GM18909 (cell line): ENCODE measurements at regions not wholly inside any gene's neighbourhood (a gene's known extent, or its start where the extent isn't known, plus 50 kb on each side); places are given as distances from the start of the nearest gene placed in this dataset.

Experiments used
- ATAC-seq: cut with Tn5 transposase; IDR thresholded peaks from one replicate; pipeline ENCODE4 v1.9.1; 2021; ENCODE audit warnings: mild to moderate bottlenecking; ENCODE audit not compliant: unreplicated experiment, poor library complexity

DNA sequence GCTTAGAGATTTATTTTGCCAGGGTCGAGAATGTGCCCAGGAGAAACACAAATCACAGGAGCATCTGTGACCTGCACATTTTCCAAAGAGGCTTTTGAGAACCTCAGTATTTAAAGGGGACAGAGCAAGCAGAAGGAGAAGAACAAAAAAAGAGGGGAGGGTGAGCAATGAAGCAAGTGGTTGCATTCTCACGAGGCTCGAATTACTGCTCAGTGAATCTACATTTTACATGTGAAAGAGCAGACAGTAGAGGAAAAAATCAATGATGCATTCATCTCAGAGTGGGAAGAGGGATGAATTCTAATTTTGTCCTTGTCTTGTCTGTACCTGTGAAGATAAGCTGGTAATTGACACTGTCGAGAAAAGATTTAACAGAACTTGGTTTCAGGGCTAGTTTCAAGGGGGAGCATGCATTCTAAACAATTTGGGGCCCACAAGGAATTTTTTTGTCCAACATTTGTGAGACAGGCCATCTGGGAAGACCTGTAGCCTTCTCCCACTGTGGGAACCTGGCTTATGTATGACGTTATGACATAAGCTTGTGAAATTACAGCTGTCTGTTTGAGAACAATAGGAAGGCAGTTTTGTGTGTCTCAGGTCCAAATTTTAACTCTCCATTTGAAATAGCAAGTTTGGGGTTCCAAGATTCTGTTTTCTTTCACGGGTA, 855.1 kb downstream of the SLITRK5 start:
- ATAC-seq = no peak

DNA sequence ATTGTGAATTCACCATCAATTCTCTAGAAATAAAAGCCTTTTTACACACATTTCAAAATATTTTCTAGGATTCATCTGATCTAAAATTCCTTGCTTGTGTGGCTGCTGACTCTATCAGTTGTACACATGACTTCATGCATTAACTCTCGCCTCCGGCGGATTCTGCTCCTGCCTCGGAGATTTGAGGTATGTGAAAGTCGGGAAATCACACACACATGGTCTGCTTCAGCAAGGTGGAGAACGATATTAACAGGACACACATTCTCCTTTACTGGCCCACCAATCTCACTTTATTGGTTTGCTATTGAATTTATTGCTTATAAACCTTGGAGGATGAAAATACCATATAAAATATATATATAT, 855.7 kb downstream of the SLITRK5 start:
- ATAC-seq = no peak

DNA sequence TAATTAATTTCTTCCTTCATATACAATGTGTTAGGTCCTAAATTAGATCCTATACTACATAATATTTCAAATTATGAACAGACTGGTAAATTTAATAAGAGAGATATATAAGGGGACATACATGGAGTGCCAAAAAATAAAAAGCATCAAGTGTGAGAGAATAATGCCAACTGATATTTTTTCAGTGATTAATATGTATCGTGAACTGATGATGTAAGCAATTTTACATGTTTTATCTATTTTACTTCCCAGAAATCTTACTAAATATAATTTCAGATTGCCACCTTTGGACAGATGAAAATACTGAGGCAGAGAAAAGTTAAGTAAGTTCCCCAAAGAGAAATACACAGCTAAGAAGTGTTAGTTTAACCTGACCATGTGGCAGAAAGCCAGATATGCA, 870.8 kb downstream of the SLITRK5 start:
- no peak for ATAC-seq

- ATAC-seq = no peak
These were observed 873.7 kb downstream of the SLITRK5 start for GRCh38 chr13:88544836-88545235.

DNA sequence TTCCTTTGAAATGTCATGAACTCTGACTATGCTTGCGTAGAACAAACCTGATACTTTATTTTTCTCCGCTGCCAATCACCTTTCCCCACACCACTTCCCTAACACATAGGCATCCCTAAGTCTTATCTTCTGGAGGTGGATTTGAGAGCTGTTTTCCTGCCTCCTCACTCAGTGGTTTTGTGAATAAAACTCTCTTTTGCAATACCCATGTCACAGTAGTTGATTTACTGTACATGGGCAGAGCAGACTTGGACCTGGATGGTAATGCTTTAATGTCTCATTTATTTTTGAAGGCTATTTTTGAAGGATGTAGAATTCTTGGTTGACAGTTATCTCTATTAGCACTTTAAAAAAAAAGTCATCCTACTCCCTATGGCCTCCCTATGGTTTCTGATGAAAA, 881.8 kb downstream of the SLITRK5 start:
- ATAC-seq = no peak

- no peak for ATAC-seq
These were observed 894.4 kb downstream of the SLITRK5 start for GRCh38 chr13:88565566-88565965.

GRCh38 chr13:88585861-88586260, 914.7 kb downstream of the SLITRK5 start:
- no peak for ATAC-seq

GRCh38 chr13:88586263-88586662, 915.1 kb downstream of the SLITRK5 start:
- no peak for ATAC-seq

GRCh38 chr13:88590574-88590973, 919.4 kb downstream of the SLITRK5 start:
- ATAC-seq = no peak

- ATAC-seq = no peak
These were observed 920.9 kb downstream of the SLITRK5 start for GRCh38 chr13:88592105-88592504.

GRCh38 chr13:88601949-88602348, 930.8 kb downstream of the SLITRK5 start:
- no peak for ATAC-seq

DNA sequence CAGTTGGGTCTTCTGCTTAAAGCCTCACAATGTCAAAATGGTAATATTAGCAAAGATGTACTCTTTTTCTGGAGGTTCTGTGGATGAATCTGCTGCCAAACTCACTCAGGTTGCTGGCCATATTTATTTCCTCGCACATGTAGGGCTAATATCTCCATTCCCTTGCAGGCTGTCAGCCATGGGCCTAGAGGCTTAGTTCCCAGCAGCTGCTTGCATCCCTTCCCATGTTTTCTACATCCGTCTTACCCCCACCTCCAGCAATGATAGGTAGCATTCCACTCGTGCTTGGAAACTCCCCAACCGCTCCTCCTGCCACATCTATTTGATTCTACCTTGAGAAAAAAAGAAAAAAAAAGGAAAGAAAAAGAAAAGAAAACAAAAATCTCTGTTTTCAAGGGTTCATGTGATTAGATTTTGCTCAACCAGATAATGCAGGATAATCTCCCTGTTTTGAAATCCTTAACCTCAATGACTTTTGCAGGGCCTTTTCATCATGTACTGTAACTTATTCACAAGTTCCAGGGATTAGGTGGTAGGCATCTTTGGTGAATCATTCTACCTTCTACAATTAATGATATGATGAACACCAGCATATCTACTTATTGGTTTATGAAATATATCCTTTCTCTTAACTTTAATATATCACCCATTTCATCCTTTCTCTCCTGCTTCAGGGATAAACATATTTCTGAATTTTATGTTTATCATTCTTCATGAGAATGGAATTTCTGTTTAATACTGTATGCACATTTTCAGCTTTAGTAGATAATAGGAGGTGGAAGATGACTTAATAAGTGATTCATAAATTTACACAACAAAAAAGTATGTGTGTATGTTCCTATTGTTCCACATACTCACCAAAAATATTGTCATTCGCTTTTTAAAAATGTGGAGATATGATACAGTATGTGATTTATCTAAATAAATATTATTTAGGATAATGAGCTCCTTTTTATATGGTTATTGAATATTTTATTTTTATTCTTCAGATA, 931.9 kb downstream of the SLITRK5 start:
- ATAC-seq = no peak

DNA sequence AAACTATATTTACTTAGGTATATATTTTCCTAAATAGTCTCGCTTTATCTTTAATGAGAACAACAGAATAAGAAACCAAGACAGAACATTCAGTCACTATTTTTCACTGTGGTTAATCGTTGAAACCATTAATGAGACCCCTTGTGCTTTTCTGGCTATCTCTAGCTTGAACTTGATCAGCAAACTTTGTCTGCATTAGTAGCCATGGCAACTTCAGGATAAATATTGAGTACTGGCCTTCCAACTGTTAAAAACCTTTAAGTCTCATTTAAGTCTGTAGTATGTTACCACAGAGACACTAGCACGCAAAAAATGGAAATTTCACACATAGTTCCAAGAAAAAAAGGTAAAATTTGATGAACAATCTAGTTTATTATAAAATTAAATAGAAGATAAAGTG, 946.0 kb downstream of the SLITRK5 start:
- ATAC-seq = no peak

- ATAC-seq = no peak
These were observed 951.3 kb downstream of the SLITRK5 start for GRCh38 chr13:88622362-88622973.

DNA sequence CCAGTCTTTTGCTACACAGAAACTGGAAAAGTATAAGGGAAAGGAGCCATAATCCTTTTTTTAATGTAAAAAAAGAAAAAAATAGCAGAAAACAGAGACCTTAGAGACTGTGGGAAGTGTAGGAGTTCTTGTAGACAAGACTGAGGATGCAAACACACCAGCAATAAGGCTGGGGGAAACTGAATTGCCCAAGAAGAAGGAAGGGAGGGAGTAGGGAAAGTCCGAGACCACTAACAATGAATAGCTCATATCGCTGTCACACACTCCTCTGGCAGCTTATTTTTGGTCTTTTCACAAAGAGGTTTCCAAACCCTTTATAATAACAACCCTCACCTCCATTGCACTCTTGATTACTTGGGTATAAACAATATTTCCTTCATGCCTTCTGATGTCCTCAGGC, 952.0 kb downstream of the SLITRK5 start:
- no peak for ATAC-seq

GRCh38 chr13:88627071-88627470, 955.9 kb downstream of the SLITRK5 start:
- ATAC-seq = no peak

DNA sequence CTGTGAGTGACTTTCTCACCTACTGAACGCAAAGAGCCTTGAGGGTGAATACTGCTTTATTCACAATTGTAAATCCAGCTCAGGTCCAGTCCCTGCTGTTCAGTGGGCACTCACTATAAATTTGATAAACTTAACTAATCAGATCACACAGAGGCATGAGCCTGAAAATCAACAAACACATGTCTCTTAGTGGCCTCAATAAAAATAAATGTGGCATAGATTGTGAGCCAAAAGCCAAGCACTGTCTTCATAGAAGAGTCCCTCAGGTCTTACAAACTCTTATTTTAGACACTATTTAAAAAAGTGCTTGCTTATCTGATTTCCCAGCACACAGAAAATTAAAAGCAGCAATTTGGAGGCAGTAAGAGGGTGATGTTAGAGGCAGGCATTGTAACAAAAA, 957.7 kb downstream of the SLITRK5 start:
- ATAC-seq = no peak

DNA sequence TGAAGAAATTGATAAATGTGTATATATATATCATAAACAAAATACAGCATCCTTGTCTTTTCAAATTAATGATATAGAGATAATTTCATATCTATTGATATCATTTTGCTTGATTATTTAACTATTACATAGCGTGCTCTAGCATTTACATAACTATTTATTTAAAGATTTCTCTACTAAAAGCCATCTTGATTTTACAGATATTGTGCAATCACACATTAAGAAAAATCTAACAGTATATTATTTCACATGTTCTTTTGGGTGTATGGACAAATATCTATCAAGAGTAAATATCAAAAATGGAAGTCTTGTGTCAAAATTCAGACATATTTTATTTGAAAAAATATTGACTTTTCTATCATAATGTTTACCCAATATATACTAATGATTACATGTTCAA, 966.8 kb downstream of the SLITRK5 start:
- ATAC-seq = no peak

DNA sequence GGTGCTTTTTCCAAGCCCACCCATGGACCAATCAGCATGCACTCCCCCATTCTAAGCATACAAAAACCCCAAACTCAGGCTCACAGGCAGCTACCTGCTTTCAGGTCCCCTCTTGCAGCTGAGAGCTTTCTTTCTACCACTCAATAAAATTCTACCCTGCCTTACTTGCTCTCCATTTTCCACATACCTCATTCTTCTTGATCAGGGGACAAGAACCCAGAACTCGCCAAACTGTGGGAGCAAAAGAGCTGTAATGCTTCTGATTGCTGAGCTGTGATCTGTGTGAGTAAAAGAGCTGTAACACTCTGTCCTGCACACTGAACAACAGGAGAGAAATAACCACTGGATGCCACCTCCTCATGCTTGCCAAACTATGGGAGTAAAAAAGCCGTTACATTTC, 972.1 kb downstream of the SLITRK5 start:
- no peak for ATAC-seq

DNA sequence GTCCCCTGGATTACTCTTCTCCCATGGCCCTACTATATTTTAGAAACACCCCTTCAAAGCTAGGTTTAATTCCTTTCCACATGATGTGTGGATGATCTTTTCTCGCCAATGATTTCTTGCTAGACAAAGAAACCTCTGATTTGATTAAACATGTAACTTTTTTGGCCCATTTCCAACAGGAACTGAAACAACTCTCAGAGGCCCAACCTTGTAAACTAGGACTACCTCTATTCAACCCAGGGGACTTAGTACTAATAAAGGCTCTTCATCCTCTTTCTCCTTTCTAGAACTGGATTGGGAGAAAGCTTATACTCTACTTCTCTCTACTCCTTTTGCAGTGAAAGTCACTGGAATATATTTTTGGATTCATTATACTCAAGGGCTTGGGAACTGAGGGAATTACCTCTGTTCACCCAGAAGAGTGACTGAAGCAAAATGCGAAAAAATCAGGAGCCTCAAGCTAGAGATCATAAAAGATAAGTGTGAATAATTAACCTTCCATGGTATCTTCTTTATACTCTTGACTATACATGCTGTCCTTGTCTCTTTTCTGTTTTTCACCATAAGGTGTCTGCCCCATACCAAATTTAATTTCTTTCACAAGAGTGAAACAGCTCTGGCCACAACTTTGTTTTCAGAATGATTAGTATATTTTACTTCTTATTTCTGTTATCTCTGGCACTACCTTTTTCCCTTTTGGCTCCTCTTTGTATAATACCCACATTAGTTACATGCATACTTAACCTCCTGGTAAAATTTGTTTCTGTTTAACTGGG, 977.6 kb downstream of the SLITRK5 start:
- no peak for ATAC-seq

- no peak for ATAC-seq
These were observed 978.7 kb downstream of the SLITRK5 start for GRCh38 chr13:88649855-88650254.
